H1 (cell line): ENCODE measurements at regions not wholly inside any gene's neighbourhood (a gene's known extent, or its start where the extent isn't known, plus 50 kb on each side); places are given as distances from the start of the nearest gene placed in this dataset.
A peak's percentile ranks its signal among the peaks of the same experiment; 100 is the strongest.

Source experiments
- CTCF ChIA-PET: fragments of 300-600 bp; sonication (Branson Sonifier 250); formaldehyde crosslinking; loops from one replicate; lab custom pipeline; 2021; ENCODE audit not compliant: partially characterized antibody; lab: Charles Lee
- POLR2A ChIA-PET: fragments of 300-600 bp; sonication (Branson Sonifier 250); formaldehyde crosslinking; loops from one replicate; lab custom pipeline; 2021; ENCODE audit warnings: inconsistent platforms; ENCODE audit not compliant: partially characterized antibody; lab: Charles Lee
- DNase-seq, 2 experiments: peaks; one replicate each; pipeline versions ENCODE4 v3.0.0 to v3.0.0-alpha.2; 2010 to 2022; ENCODE audit warnings: low spot score in 2 of 2, low read depth in 1 of 2, mixed read lengths in 1 of 2
- FAIRE-seq: peaks from 2 replicates; lab custom pipeline; 2011; peaks lifted over from hg19 to GRCh38; lab: Jason Lieb, UNC
- H2AFZ ChIP-seq: 2 replicates; pipeline ENCODE4 v1.8.1; 2012; ENCODE audit warnings: low read length, inconsistent platforms
- H2AK5ac ChIP-seq: 2 replicates; pipeline ENCODE4 v1.6.1; 2013; ENCODE audit warnings: low read depth, low read length
- H2BK120ac ChIP-seq: replicated peaks from 2 replicates; pipeline ENCODE3; 2013; ENCODE audit warnings: low read depth, low read length, inconsistent platforms
- H2BK12ac ChIP-seq: 2 replicates; pipeline ENCODE4 v1.6.1; 2013; ENCODE audit warnings: low read depth, low read length
- H2BK15ac ChIP-seq: 2 replicates; pipeline ENCODE4 v1.6.1; 2013; ENCODE audit warnings: low read length
- H2BK20ac ChIP-seq: 2 replicates; pipeline ENCODE4 v1.6.1; 2013; ENCODE audit warnings: low read length
- H2BK5ac ChIP-seq: 2 replicates; pipeline ENCODE4 v1.6.1; 2013; ENCODE audit warnings: low read depth, low read length
- H3K14ac ChIP-seq: 2 replicates; pipeline ENCODE4 v1.6.1; 2013; ENCODE audit warnings: inconsistent platforms; ENCODE audit not compliant: insufficient read length
- H3K18ac ChIP-seq: 2 replicates; pipeline ENCODE4 v1.6.1; 2013; ENCODE audit warnings: low read length; ENCODE audit errors: extremely low read depth
- H3K23ac ChIP-seq: 2 replicates; pipeline ENCODE4 v1.6.1; 2013; ENCODE audit warnings: inconsistent platforms; ENCODE audit not compliant: insufficient read length
- H3K23me2 ChIP-seq: 2 replicates; pipeline ENCODE4 v1.6.1; 2013; ENCODE audit warnings: low read depth, low read length
- H3K27ac ChIP-seq: 2 replicates; pipeline ENCODE4 v1.6.1; 2011; ENCODE audit warnings: low read depth, low read length, inconsistent platforms
- H3K27me3 ChIP-seq, 4 experiments: replicated peaks in 1 of 4; 1 replicate in 1 of 4; 2 replicates in 3 of 4; pipeline versions ENCODE4 v1.6.1 to v1.8.1; 2011 to 2013; ENCODE audit warnings: low read length in 3 of 4, mild to moderate bottlenecking in 3 of 4, inconsistent platforms in 2 of 4, mixed read lengths in 2 of 4, moderate library complexity in 1 of 4; ENCODE audit not compliant: control insufficient read depth in 3 of 4, insufficient read depth in 3 of 4; ENCODE audit errors: extremely low read depth in 1 of 4
- H3K36me3 ChIP-seq, 4 experiments: 2 replicates each; pipeline versions ENCODE4 v1.6.1 to v1.8.1; 2011 to 2013; ENCODE audit warnings: mild to moderate bottlenecking in 4 of 4, low read length in 3 of 4, moderate library complexity in 2 of 4, control low read depth in 1 of 4, inconsistent platforms in 1 of 4; ENCODE audit not compliant: insufficient read depth in 4 of 4, control insufficient read depth in 2 of 4
- H3K4ac ChIP-seq: replicated peaks from 2 replicates; pipeline ENCODE3; 2013; ENCODE audit warnings: low read length, low read depth, mixed read lengths, inconsistent platforms; ENCODE audit not compliant: insufficient read length
- H3K4me1 ChIP-seq, 4 experiments: replicated peaks in 1 of 4; 1 replicate in 1 of 4; 2 replicates in 3 of 4; pipeline versions ENCODE4 v1.6.1 to v1.8.1; 2011 to 2013; ENCODE audit warnings: low read length in 3 of 4, inconsistent platforms in 2 of 4, mixed read lengths in 1 of 4; ENCODE audit not compliant: insufficient read depth in 4 of 4, control insufficient read depth in 3 of 4
- H3K4me2 ChIP-seq, 2 experiments: 2 replicates each; pipeline versions ENCODE4 v1.6.1 to v1.8.1; 2011 to 2013; ENCODE audit warnings: low read depth in 2 of 2, low read length in 2 of 2, control low read depth in 1 of 2, inconsistent platforms in 1 of 2, mild to moderate bottlenecking in 1 of 2; ENCODE audit not compliant: insufficient read depth in 1 of 2
- H3K4me3 ChIP-seq, 4 experiments: fragments of 200-600, 300-600 bp in 1 of 4; sonication (generic), shearing (Covaris generic), sonication (Bioruptor Twin) in 1 of 4; 2 replicates each; pipeline versions ENCODE4 v1.5.1 to v1.8.1; 2011 to 2016; ENCODE audit warnings: low read length in 4 of 4, low read depth in 3 of 4, control low read depth in 2 of 4, inconsistent platforms in 2 of 4, mild to moderate bottlenecking in 2 of 4, mixed read lengths in 1 of 4, moderate library complexity in 1 of 4; ENCODE audit not compliant: insufficient read depth in 2 of 4; ENCODE audit errors: extremely low read depth in 1 of 4
- H3K56ac ChIP-seq: replicated peaks from 2 replicates; pipeline ENCODE3; 2013; ENCODE audit warnings: low read depth, mild to moderate bottlenecking, mixed read lengths, low read length, inconsistent platforms; ENCODE audit not compliant: insufficient read length
- H3K79me1 ChIP-seq: 2 replicates; pipeline ENCODE4 v1.6.1; 2013; ENCODE audit warnings: low read depth, low read length, control low read depth
- H3K79me2 ChIP-seq, 2 experiments: 2 replicates each; pipeline versions ENCODE4 v1.6.1 to v1.8.1; 2012 to 2013; ENCODE audit warnings: low read length in 2 of 2, mild to moderate bottlenecking in 2 of 2, inconsistent platforms in 1 of 2; ENCODE audit not compliant: insufficient read depth in 2 of 2, control insufficient read depth in 1 of 2
- H3K9ac ChIP-seq, 4 experiments: replicated peaks in 1 of 4; 1 replicate in 1 of 4; 2 replicates in 3 of 4; pipeline versions ENCODE4 v1.6.1 to v1.8.1; 2011 to 2013; ENCODE audit warnings: low read depth in 3 of 4, low read length in 3 of 4, control low read depth in 2 of 4, mild to moderate bottlenecking in 2 of 4, moderate library complexity in 2 of 4, inconsistent platforms in 1 of 4; ENCODE audit errors: extremely low read depth in 1 of 4
- H3K9me3 ChIP-seq, 2 experiments: 2 replicates each; pipeline versions ENCODE4 v1.6.1 to v1.8.1; 2012 to 2013; ENCODE audit warnings: mild to moderate bottlenecking in 2 of 2, moderate library complexity in 2 of 2, control low read depth in 1 of 2, inconsistent platforms in 1 of 2, low read depth in 1 of 2, low read length in 1 of 2, mixed read lengths in 1 of 2; ENCODE audit not compliant: insufficient read depth in 2 of 2
- H4K20me1 ChIP-seq, 2 experiments: replicated peaks in 1 of 2; 2 replicates each; pipeline versions ENCODE3 to v1.8.1; 2011 to 2013; ENCODE audit warnings: inconsistent platforms in 2 of 2, low read length in 2 of 2, mild to moderate bottlenecking in 1 of 2; ENCODE audit not compliant: insufficient read depth in 2 of 2, control insufficient read depth in 1 of 2
- H4K5ac ChIP-seq: 2 replicates; pipeline ENCODE4 v1.6.1; 2013; ENCODE audit warnings: low read length, low read depth, mixed read lengths, inconsistent platforms; ENCODE audit not compliant: insufficient read length
- H4K8ac ChIP-seq: 2 replicates; pipeline ENCODE4 v1.8.0; 2013; ENCODE audit warnings: mild to moderate bottlenecking, moderate library complexity, low read length, inconsistent platforms; ENCODE audit not compliant: insufficient read depth; ENCODE audit errors: extremely low read depth
- H4K91ac ChIP-seq: replicated peaks from 2 replicates; pipeline ENCODE3; 2013; ENCODE audit warnings: low read length, mixed read lengths, inconsistent platforms; ENCODE audit not compliant: insufficient read length
- NRF1 ChIP-seq: IDR thresholded peaks from 2 replicates; pipeline ENCODE4 v1.6.1; 2011; ENCODE audit warnings: mild to moderate bottlenecking, low read depth, low read length, improper control_type of control experiment
- RAD21 ChIP-seq, 2 experiments: IDR thresholded peaks in 1 of 2; conservative IDR thresholded peaks in 1 of 2; 2 replicates each; pipeline ENCODE4 v1.6.1; 2011; ENCODE audit warnings: low read depth in 2 of 2, low read length in 2 of 2, improper control_type of control experiment in 1 of 2, inconsistent platforms in 1 of 2, mild to moderate bottlenecking in 1 of 2, moderate library complexity in 1 of 2
- WGBS, 2 experiments: shearing (Covaris generic) in 1 of 2; methylation state at CpG; one replicate each; pipeline versions ENCODE4 v1.1.6 to v1.1.7; 2013 to 2015; ENCODE audit warnings: low lambda C conversion rate in 2 of 2, mixed read lengths in 2 of 2, inconsistent platforms in 1 of 2, low coverage in 1 of 2, missing lambda C conversion rate in 1 of 2; ENCODE audit not compliant: insufficient replicate concordance in 2 of 2, insufficient coverage in 1 of 2, insufficient read length in 1 of 2; ENCODE audit errors: extremely low coverage in 1 of 2, missing lambda C conversion rate in 1 of 2; 5-methylcytosine and 5-hydroxymethylcytosine counted together
- TF ChIP-seq, protein P1 (sequence below), 3 experiments: IDR thresholded peaks; 1 replicate in 2 of 3; 2 replicates in 1 of 3; pipeline versions ENCODE4 v1.5.1 to v1.6.1; 2011; ENCODE audit warnings: low read length in 3 of 3, mild to moderate bottlenecking in 3 of 3, inconsistent platforms in 2 of 3, low read depth in 1 of 3, moderate library complexity in 1 of 3; ENCODE audit not compliant: insufficient read depth in 1 of 3; ENCODE audit errors: control extremely low read depth in 1 of 3

DNA sequence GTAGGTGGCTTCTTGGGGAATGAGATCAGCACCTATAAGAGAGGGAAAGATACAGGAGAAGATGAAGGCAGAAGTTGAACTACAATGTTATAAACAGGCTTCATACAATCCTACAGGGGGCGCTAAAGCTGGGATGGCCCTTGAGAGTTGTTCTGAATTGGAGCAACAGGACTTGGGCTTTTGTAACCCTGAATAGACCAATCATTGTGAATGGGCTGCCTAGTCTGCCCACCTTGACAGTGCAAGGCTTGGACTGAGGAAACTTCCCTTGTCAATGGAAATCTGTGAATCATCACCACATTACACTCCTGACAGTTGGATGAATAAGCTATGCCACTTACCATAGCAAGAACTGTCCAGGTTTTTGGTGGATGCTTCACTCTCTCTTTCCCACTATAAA, 306.1 kb downstream of the KCNC2 start:
- Histone ChIP-seq H2BK12ac (no peak overlapping the region), H3K9ac (no peak overlapping the region), H2BK15ac (no peak overlapping the region), H3K4me3 (no peak overlapping the region), H3K56ac (no peak overlapping the region), H3K4ac (no peak overlapping the region), H3K23me2 (no peaks in the 10 kb centered on the region), H2BK20ac (no peak overlapping the region), H3K27ac (no peak overlapping the region), H4K91ac (no peak overlapping the region), H3K14ac (no peak overlapping the region), H4K5ac (no peak overlapping the region), H2AFZ (no peak overlapping the region), H3K4me1 (no peaks in the 10 kb centered on the region), H2BK120ac (no peak overlapping the region), H3K79me1 (no peaks in the 10 kb centered on the region), H2AK5ac (no peak overlapping the region), H3K4me2 (no peak overlapping the region), H3K79me2 (no peaks in the 10 kb centered on the region), H3K9me3 (no peaks in the 10 kb centered on the region), H3K27me3 (no peaks in the 10 kb centered on the region), H3K23ac (no peak overlapping the region), H4K20me1 (no peaks in the 10 kb centered on the region), H4K8ac (no peak overlapping the region), H2BK5ac (no peak overlapping the region), H3K18ac (no peak overlapping the region), H3K36me3 (no peaks in the 10 kb centered on the region)
- POLR2A ChIA-PET: no interaction called here
- DNase-seq (peak; percentile 19 to 47), FAIRE-seq (peak; percentile 80)
- 0% methylated on average over 1 of the region's 1 CpG; no CpG with 5 or more reads in 1 of the 2 experiments for WGBS, 2 experiments
- CTCF ChIA-PET: interaction anchor here (0.5 to 3.0 kb wide), 18 partner anchors 9 to 1099 kb away, joined by 3 to 17 read pairs (median 4); no protein-coding TSS in a partner anchor
- TF ChIP-seq, protein P1, sequence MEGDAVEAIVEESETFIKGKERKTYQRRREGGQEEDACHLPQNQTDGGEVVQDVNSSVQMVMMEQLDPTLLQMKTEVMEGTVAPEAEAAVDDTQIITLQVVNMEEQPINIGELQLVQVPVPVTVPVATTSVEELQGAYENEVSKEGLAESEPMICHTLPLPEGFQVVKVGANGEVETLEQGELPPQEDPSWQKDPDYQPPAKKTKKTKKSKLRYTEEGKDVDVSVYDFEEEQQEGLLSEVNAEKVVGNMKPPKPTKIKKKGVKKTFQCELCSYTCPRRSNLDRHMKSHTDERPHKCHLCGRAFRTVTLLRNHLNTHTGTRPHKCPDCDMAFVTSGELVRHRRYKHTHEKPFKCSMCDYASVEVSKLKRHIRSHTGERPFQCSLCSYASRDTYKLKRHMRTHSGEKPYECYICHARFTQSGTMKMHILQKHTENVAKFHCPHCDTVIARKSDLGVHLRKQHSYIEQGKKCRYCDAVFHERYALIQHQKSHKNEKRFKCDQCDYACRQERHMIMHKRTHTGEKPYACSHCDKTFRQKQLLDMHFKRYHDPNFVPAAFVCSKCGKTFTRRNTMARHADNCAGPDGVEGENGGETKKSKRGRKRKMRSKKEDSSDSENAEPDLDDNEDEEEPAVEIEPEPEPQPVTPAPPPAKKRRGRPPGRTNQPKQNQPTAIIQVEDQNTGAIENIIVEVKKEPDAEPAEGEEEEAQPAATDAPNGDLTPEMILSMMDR (IDR thresholded peaks at IDR 0.05; ENCODE audit: control extremely low read depth in 1 of 3, insufficient read depth in 1 of 3, low read depth in 1 of 3, low read length in 3 of 3): peak in 2 of 3 experiments; percentile 56 to 77; a peak in 3 of 4 replicates
- TF ChIP-seq RAD21 (IDR thresholded peaks at IDR 0.05 in 1 of 2, conservative IDR thresholded peaks at IDR 0.05 in 1 of 2; ENCODE audit: low read depth in 2 of 2, low read length in 2 of 2) (peak; percentile 38 to 56), NRF1 (no peak)
